MM.1S (cell line): ENCODE measurements at regions not wholly inside any gene's neighbourhood (a gene's known extent, or its start where the extent isn't known, plus 50 kb on each side); places are given as distances from the start of the nearest gene placed in this dataset.
A peak's percentile ranks its signal among the peaks of the same experiment; 100 is the strongest.

Experiments
- EZH2 ChIP-seq: fragments of 300-600 bp; sonication (generic); optimal IDR thresholded peaks from 2 replicates; pipeline ENCODE3; 2017; ENCODE audit warnings: low read depth, mild to moderate bottlenecking, antibody characterized with exemption, low read length, mixed read lengths
- EZH2phosphoT487 ChIP-seq: fragments of 300-600 bp; sonication (generic); IDR thresholded peaks from 2 replicates; pipeline ENCODE4 v1.6.1; 2018; ENCODE audit warnings: antibody characterized with exemption, low read length
- TF ChIP-seq, protein P1 (sequence below): fragments of 300-600 bp; sonication (generic); IDR thresholded peaks from 2 replicates; pipeline ENCODE4 v1.5.1; 2016; ENCODE audit warnings: antibody characterized with exemption, low read length, mixed read lengths

DNA sequence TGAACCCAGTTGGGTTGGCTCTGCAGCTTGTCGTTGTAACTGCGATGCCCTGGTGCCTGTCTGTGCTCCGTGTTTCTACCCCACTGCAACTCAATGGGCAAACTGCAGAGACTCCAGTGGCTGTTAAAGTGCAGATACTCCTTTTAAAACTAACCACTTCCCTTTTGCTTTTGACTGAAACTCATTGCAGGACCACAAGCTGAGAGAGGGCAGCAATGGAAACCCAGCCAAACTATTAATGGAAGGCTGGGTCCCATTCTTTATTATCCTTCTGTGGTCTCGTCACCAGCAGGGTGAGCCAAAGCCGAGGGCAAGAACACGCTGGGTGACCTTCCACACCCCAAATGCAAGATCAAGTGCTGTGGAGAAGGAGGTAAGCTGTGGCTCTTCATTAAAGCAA lies 910.4 kb downstream of the VRK1 start:
- TF ChIP-seq, protein P1, sequence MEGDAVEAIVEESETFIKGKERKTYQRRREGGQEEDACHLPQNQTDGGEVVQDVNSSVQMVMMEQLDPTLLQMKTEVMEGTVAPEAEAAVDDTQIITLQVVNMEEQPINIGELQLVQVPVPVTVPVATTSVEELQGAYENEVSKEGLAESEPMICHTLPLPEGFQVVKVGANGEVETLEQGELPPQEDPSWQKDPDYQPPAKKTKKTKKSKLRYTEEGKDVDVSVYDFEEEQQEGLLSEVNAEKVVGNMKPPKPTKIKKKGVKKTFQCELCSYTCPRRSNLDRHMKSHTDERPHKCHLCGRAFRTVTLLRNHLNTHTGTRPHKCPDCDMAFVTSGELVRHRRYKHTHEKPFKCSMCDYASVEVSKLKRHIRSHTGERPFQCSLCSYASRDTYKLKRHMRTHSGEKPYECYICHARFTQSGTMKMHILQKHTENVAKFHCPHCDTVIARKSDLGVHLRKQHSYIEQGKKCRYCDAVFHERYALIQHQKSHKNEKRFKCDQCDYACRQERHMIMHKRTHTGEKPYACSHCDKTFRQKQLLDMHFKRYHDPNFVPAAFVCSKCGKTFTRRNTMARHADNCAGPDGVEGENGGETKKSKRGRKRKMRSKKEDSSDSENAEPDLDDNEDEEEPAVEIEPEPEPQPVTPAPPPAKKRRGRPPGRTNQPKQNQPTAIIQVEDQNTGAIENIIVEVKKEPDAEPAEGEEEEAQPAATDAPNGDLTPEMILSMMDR: peak; percentile 52
- TF ChIP-seq EZH2 (no peak), EZH2phosphoT487 (no peak)
